ENCODE measurements at regions not wholly inside any gene's neighbourhood (a gene's known extent, or its start where the extent isn't known, plus 50 kb on each side); places are given as distances from the start of the nearest gene placed in this dataset.

- H4K20me1 ChIP-seq (ENCODE audit: insufficient read depth, low read length), result no peaks in the 10 kb centered on the region
- H3K9me3 ChIP-seq (replicated peaks in 1 of 2; ENCODE audit: control insufficient read depth in 1 of 2, insufficient read depth in 1 of 2, low read length in 2 of 2), result no peaks in the 10 kb centered on the region
- no peak for TF ChIP-seq CTCF (IDR thresholded peaks at IDR 0.05)
- no peak overlapping the region for H3K4me2 ChIP-seq (replicated peaks; ENCODE audit: extremely low read depth, low read length, poor library complexity, severe bottlenecking)
- no peaks in the 10 kb centered on the region for H3K36me3 Mint-ChIP-seq
- peaks cover 0 to 8% (median 4%) of the 10 kb centered on the region in 7 donors for H3K9me3 Mint-ChIP-seq
- H3K36me3 ChIP-seq (replicated peaks in 1 of 2; ENCODE audit: control insufficient read depth in 1 of 2, insufficient read depth in 2 of 2, low read length in 2 of 2), result no peaks in the 10 kb centered on the region
- no peak overlapping the region for H3K4me3 Mint-ChIP-seq
- H3K4me1 ChIP-seq (ENCODE audit: control insufficient read depth in 1 of 2, insufficient read depth in 2 of 2, low read length in 2 of 2), result no peaks in the 10 kb centered on the region
- H3K4me1 Mint-ChIP-seq, result no peaks in the 10 kb centered on the region
- no peak overlapping the region for H3K4me3 ChIP-seq (replicated peaks in 1 of 3; ENCODE audit: low read depth in 2 of 3, low read length in 3 of 3)
- intact Hi-C loops (cut with micrococcal nuclease), result no loop called here
- no peak overlapping the region for H2AFZ ChIP-seq (ENCODE audit: insufficient read depth, low read depth, low read length, poor library complexity, severe bottlenecking)
- no peaks in the 10 kb centered on the region for H3K27me3 ChIP-seq (ENCODE audit: control insufficient read depth in 2 of 2, insufficient read depth in 2 of 2, low read length in 2 of 2)
- H3K79me2 ChIP-seq (ENCODE audit: insufficient read depth, low read length), result no peaks in the 10 kb centered on the region
- no peak overlapping the region for H3K9ac ChIP-seq (ENCODE audit: insufficient read depth, low read length, poor library complexity, severe bottlenecking)
- no CpG with 5 or more reads among the region's 2 CpGs for WGBS (ENCODE audit: insufficient coverage)
- peaks cover 0 to 2% (median 1%) of the 10 kb centered on the region in 3 donors for H3K27me3 Mint-ChIP-seq (ENCODE audit: low read depth in 3 of 3)
- no peak for DNase-seq
- H3K27ac Mint-ChIP-seq, result no peak overlapping the region
- no peak overlapping the region for H3K27ac ChIP-seq (ENCODE audit: low read depth in 1 of 2, low read length in 2 of 2)
These were observed 306.5 kb upstream of the LDB2 start for GRCh38 chr4:17204908-17205307.

GRCh38 chr4:17203797-17204196 is 305.4 kb upstream of the LDB2 start:
- H3K36me3 Mint-ChIP-seq, result no peaks in the 10 kb centered on the region
- H3K27me3 Mint-ChIP-seq (ENCODE audit: low read depth in 3 of 3), result peaks cover 0 to 2% (median 1%) of the 10 kb centered on the region in 3 donors
- no peaks in the 10 kb centered on the region for H3K4me1 ChIP-seq (ENCODE audit: control insufficient read depth in 1 of 2, insufficient read depth in 2 of 2, low read length in 2 of 2)
- DNase-seq, result no peak
- no peaks in the 10 kb centered on the region for H3K36me3 ChIP-seq (replicated peaks in 1 of 2; ENCODE audit: control insufficient read depth in 1 of 2, insufficient read depth in 2 of 2, low read length in 2 of 2)
- H3K79me2 ChIP-seq (ENCODE audit: insufficient read depth, low read length), result no peaks in the 10 kb centered on the region
- peaks cover 0 to 6% (median 3%) of the 10 kb centered on the region in 7 donors for H3K9me3 Mint-ChIP-seq
- WGBS (ENCODE audit: insufficient coverage), result no CpG with 5 or more reads among the region's 2 CpGs
- H3K4me3 Mint-ChIP-seq, result no peak overlapping the region
- no peaks in the 10 kb centered on the region for H3K27me3 ChIP-seq (ENCODE audit: control insufficient read depth in 2 of 2, insufficient read depth in 2 of 2, low read length in 2 of 2)
- no peaks in the 10 kb centered on the region for H3K4me1 Mint-ChIP-seq
- no peak overlapping the region for H3K4me3 ChIP-seq (replicated peaks in 1 of 3; ENCODE audit: low read depth in 2 of 3, low read length in 3 of 3)
- no peak overlapping the region for H3K27ac ChIP-seq (ENCODE audit: low read depth in 1 of 2, low read length in 2 of 2)
- H3K4me2 ChIP-seq (replicated peaks; ENCODE audit: extremely low read depth, low read length, poor library complexity, severe bottlenecking), result no peak overlapping the region
- no peak overlapping the region for H2AFZ ChIP-seq (ENCODE audit: insufficient read depth, low read depth, low read length, poor library complexity, severe bottlenecking)
- H3K9ac ChIP-seq (ENCODE audit: insufficient read depth, low read length, poor library complexity, severe bottlenecking), result no peak overlapping the region
- no peaks in the 10 kb centered on the region for H3K9me3 ChIP-seq (replicated peaks in 1 of 2; ENCODE audit: control insufficient read depth in 1 of 2, insufficient read depth in 1 of 2, low read length in 2 of 2)
- intact Hi-C loops (cut with micrococcal nuclease), result no loop called here
- TF ChIP-seq CTCF (IDR thresholded peaks at IDR 0.05), result no peak
- no peak overlapping the region for H3K27ac Mint-ChIP-seq
- H4K20me1 ChIP-seq (ENCODE audit: insufficient read depth, low read length), result no peaks in the 10 kb centered on the region
